GM12872 (cell line): ENCODE measurements at regions not wholly inside any gene's neighbourhood (a gene's known extent, or its start where the extent isn't known, plus 50 kb on each side); places are given as distances from the start of the nearest gene placed in this dataset.

Experiments used
- TF ChIP-seq, protein P1 (sequence below): IDR thresholded peaks from 3 replicates; pipeline ENCODE4 v1.5.1; 2011; ENCODE audit warnings: low read depth, mild to moderate bottlenecking, low read length, moderate library complexity; ENCODE audit not compliant: insufficient read depth

DNA sequence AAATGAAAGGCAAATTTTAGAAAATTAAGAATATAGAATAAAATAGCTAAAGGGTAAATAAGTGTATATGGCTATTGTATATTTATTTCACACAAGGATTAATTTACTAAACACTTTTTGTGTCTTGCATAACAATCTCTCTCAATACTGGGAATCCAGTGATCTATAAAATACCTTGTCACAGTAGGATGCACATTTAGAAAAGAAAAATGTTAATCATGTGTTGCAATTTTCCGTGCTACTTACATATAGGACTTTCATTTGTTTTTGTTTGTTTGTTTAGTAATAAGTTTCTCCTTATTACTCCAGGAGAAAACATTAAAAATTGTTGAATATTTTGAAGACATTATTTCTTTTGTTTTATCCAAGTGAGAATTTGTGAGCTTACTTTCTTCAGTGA is 1533.3 kb downstream of the SLITRK5 start:
- TF ChIP-seq, protein P1, sequence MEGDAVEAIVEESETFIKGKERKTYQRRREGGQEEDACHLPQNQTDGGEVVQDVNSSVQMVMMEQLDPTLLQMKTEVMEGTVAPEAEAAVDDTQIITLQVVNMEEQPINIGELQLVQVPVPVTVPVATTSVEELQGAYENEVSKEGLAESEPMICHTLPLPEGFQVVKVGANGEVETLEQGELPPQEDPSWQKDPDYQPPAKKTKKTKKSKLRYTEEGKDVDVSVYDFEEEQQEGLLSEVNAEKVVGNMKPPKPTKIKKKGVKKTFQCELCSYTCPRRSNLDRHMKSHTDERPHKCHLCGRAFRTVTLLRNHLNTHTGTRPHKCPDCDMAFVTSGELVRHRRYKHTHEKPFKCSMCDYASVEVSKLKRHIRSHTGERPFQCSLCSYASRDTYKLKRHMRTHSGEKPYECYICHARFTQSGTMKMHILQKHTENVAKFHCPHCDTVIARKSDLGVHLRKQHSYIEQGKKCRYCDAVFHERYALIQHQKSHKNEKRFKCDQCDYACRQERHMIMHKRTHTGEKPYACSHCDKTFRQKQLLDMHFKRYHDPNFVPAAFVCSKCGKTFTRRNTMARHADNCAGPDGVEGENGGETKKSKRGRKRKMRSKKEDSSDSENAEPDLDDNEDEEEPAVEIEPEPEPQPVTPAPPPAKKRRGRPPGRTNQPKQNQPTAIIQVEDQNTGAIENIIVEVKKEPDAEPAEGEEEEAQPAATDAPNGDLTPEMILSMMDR, result no peak

DNA sequence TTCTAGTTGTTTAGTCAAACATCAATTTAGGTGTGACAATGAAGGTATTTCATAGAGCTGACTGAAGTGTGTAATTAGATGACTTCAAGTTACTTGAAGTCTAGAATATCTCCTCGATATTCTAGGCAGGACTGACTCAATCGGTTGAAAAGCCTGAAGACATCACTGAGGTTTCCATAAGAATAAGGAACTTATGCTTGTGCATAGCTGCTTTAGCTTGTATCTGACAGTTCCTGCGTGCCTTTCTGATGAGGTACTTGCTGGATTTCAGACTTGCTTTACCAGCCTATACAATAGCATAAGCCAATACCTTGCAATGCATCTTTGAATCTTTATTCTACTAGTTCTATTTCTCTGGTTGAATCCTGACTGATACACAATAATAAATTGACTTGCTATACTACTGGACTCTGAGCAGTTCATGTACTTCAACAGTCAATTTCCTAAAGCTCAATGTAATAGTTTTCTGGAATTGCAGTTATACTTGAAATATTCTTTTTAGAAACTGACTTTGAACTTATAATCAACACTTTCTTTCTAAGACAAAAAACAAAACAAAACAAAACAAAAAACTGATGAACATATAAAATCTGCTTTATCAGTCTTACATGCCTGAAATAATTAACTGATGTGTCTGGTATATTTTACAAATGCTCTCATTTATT is 1534.8 kb downstream of the SLITRK5 start:
- TF ChIP-seq, protein P1, result no peak

DNA sequence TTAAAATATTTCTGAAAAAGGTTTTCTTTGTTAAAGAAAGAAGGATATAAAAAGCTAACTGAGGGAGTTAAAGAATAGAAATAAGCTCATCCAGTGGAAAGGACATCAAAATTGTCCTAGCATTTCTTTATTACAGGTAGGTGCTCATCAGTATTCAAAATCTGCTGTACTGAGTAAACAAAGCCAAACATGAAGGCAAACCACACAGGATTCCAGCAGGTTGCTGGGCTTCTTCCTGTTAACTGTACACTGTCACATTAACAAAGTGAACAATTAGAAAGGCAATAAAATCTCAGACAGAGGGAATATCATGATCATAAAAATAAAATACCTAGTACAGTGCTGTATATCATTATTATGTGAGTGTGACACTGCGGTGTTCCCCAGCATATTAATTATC is 1541.0 kb downstream of the SLITRK5 start:
- TF ChIP-seq, protein P1, result no peak

DNA sequence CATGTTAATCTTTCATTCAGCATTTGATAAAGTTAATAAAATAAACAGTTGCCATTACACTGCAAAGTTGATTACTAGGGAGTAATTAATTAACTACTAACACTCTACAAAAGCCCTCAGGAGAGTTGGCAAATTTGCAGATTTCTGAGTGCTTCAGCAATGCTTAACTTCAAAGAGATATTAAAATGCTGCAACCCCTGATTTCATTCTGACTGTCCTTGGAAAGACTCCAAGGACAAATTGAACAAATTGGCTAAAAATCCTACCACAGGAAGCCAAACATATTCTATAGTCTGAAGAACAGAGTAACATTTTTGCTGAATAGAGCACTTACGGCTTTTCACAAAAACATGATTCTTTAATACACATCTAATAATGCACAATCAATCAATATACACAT is 1543.0 kb downstream of the SLITRK5 start:
- TF ChIP-seq, protein P1, result no peak

DNA sequence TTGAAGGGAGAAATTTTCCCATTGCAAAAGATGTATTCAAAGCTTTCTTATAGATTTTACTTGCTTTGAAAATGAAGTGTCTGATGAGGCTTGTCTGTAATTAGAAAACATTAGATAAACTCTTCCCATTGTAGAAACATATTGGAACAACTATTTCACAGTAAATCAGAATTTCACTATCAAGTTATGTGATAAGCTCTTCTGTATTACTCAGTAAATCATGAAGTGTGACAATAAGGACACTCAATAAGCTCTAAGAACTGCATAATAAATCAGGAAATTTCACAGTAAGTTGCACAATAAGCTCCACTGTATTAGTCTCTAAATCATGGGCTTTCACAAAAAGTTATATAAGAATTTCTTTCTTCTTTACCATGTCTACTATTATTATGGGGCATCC is 1546.6 kb downstream of the SLITRK5 start:
- TF ChIP-seq, protein P1, result no peak

DNA sequence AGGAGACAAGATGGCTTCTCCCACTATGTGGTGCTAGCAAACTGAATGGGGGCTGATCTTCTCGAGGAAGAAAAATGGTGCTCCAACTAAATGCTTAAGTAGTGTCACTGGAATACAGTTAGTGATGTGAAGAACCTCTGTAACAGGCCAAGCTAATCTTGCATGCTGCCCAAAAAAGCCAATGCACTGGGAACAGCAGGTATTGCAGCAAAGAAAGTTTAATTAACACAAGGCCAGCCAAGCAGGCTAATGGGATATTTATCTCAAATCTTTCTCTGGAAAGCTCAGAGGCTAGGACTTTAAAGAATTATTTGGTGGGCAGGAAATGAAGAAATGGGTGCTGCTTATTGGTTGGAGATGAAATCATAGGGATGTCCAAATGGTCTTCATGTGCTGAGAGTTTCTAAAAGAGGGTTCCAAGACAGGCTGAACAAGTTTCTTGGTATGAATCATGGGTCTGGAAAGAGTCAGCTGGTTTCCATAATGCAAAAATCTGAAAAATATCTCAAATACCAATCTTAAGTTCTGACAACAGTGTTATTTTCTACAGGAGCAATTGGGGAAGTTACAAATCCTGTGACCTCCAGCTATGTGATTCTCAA is 1550.5 kb downstream of the SLITRK5 start:
- TF ChIP-seq, protein P1, result no peak

DNA sequence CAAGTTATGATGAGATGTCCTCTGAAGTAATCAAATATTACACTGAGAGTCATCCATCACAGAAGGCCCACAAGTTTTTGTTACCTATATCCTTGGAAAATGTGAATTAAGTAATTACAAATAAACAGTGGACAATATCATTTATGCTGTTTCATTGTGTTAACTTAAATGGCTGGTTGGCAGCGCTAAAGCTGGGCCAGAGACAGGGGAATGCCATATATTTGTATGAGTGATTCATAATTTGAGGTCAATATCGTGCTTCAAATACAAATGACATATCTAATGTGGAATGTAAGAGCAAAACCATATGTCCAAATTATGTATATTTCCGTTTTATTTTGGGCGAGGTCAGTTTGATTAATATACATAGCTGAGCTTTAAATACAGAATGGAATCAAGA is 1556.2 kb downstream of the SLITRK5 start:
- TF ChIP-seq, protein P1, result no peak
